DOHH2 (cell line): ENCODE measurements at regions not wholly inside any gene's neighbourhood (a gene's known extent, or its start where the extent isn't known, plus 50 kb on each side); places are given as distances from the start of the nearest gene placed in this dataset.
A peak's percentile ranks its signal among the peaks of the same experiment; 100 is the strongest.

Experiments used
- H3F3A ChIP-seq: fragments of 200-600 bp; sonication (generic), shearing (Covaris generic); 2 replicates; pipeline ENCODE4 v1.6.0; 2016; ENCODE audit warnings: antibody characterized with exemption, mild to moderate bottlenecking; ENCODE audit not compliant: control insufficient read depth, insufficient read depth
- H3K27ac ChIP-seq: fragments of 200-600 bp; sonication (generic); 2 replicates; pipeline ENCODE4 v1.5.1; 2014; ENCODE audit warnings: low read depth, mild to moderate bottlenecking, low read length, moderate library complexity
- H3K27me3 ChIP-seq: fragments of 200-600 bp; sonication (generic); 2 replicates; pipeline ENCODE4 v1.6.1; 2014; ENCODE audit warnings: mild to moderate bottlenecking, low read length, mixed read lengths; ENCODE audit not compliant: control insufficient read depth
- H3K36me3 ChIP-seq: fragments of 200-600 bp; sonication (generic); 2 replicates; pipeline ENCODE4 v1.6.1; 2014; ENCODE audit warnings: mild to moderate bottlenecking, low read length, moderate library complexity, mixed read lengths; ENCODE audit not compliant: control insufficient read depth
- H3K4me1 ChIP-seq: fragments of 200-600 bp; sonication (generic); 2 replicates; pipeline ENCODE4 v1.6.1; 2014; ENCODE audit warnings: mild to moderate bottlenecking, low read length, mixed read lengths; ENCODE audit not compliant: control insufficient read depth
- H3K4me2 ChIP-seq: fragments of 200-600 bp; sonication (generic); 2 replicates; pipeline ENCODE4 v1.6.0; 2014; ENCODE audit warnings: mild to moderate bottlenecking, low read length, moderate library complexity
- H3K4me3 ChIP-seq: fragments of 200-600 bp; sonication (generic); 2 replicates; pipeline ENCODE4 v1.5.1; 2014; ENCODE audit warnings: mild to moderate bottlenecking, low read length, mixed read lengths
- H3K79me2 ChIP-seq: fragments of 200-600 bp; sonication (generic); 2 replicates; pipeline ENCODE4 v1.6.1; 2014; ENCODE audit warnings: mild to moderate bottlenecking, low read length, mixed read lengths; ENCODE audit not compliant: control insufficient read depth
- H3K9me2 ChIP-seq: fragments of 200-600 bp; sonication (generic); replicated peaks from 2 replicates; pipeline ENCODE4 v1.6.1; 2014; ENCODE audit warnings: mild to moderate bottlenecking, low read length, mixed read lengths; ENCODE audit not compliant: control insufficient read depth
- H3K9me3 ChIP-seq: fragments of 200-600 bp; sonication (generic); 2 replicates; pipeline ENCODE4 v1.6.1; 2014; ENCODE audit warnings: antibody characterized with exemption, low read length, mixed read lengths; ENCODE audit not compliant: control insufficient read depth, insufficient read depth
- H4K20me1 ChIP-seq: fragments of 200-600 bp; sonication (generic); 2 replicates; pipeline ENCODE4 v1.6.0; 2014; ENCODE audit warnings: low read depth, mild to moderate bottlenecking, antibody characterized with exemption, low read length, moderate library complexity; ENCODE audit not compliant: control insufficient read depth, insufficient read depth
- EZH2phosphoT487 ChIP-seq: fragments of 200-600 bp; sonication (generic); IDR thresholded peaks from 2 replicates; pipeline ENCODE4 v1.6.1; 2017; ENCODE audit warnings: borderline replicate concordance, mild to moderate bottlenecking, antibody characterized with exemption, low read length, moderate library complexity, mixed read lengths
- TF ChIP-seq, protein P1 (sequence below): fragments of 200-600 bp; sonication (generic); IDR thresholded peaks from one replicate; pipeline ENCODE4 v1.5.1; 2014; ENCODE audit warnings: antibody characterized with exemption, mild to moderate bottlenecking, low read depth, low read length; ENCODE audit not compliant: poor library complexity, severe bottlenecking

DNA sequence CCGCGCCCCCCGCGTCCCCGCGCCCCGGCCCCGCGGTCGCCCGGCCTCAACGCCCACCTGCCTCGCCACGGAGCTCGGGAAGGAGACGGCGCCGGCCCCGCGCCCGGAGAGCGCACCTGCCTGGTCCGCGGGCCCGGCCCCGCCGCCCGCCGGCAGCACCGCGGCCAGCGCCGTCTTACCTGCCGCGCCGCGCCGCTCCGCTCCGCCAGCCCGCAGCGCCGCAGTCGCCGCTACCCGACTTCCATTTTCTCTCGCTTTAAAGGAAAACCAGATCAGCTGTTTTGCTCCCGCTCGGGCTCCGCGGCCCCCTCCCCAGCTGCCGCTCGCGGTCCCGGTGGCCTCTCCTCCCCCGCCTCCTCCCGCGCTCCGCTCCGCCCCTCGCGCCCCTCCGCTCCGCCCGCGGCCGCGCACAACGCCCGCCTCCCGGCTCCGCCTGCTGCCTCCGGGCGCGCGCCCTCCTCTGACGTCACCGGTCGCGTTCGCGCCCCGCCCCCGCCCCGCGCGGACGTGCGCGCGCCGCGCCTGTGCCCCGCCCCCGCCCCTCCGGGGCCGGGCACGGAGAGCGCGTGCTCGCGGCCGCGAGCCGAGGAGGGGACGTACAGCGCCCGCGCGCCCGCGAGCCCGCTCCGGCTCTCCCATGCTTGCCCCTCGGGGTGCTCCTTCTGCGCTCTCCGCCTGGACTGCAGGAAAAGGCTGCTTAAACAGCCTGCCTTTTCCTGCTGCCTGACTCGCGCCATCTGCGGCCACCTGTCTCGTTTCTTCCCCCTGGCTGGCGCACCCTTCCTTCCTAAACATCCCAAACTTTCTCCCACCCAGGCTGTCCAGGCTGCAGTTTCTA is 159.8 kb upstream of the CHRNA7 start, which contains the start of gene OTUD7A:
TSS of gene OTUD7A (minus strand) at position 346 of the 838 bp plus-strand sequence.
- TF ChIP-seq, protein P1, sequence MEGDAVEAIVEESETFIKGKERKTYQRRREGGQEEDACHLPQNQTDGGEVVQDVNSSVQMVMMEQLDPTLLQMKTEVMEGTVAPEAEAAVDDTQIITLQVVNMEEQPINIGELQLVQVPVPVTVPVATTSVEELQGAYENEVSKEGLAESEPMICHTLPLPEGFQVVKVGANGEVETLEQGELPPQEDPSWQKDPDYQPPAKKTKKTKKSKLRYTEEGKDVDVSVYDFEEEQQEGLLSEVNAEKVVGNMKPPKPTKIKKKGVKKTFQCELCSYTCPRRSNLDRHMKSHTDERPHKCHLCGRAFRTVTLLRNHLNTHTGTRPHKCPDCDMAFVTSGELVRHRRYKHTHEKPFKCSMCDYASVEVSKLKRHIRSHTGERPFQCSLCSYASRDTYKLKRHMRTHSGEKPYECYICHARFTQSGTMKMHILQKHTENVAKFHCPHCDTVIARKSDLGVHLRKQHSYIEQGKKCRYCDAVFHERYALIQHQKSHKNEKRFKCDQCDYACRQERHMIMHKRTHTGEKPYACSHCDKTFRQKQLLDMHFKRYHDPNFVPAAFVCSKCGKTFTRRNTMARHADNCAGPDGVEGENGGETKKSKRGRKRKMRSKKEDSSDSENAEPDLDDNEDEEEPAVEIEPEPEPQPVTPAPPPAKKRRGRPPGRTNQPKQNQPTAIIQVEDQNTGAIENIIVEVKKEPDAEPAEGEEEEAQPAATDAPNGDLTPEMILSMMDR, result no peak
- TF ChIP-seq EZH2phosphoT487, result no peak

DNA sequence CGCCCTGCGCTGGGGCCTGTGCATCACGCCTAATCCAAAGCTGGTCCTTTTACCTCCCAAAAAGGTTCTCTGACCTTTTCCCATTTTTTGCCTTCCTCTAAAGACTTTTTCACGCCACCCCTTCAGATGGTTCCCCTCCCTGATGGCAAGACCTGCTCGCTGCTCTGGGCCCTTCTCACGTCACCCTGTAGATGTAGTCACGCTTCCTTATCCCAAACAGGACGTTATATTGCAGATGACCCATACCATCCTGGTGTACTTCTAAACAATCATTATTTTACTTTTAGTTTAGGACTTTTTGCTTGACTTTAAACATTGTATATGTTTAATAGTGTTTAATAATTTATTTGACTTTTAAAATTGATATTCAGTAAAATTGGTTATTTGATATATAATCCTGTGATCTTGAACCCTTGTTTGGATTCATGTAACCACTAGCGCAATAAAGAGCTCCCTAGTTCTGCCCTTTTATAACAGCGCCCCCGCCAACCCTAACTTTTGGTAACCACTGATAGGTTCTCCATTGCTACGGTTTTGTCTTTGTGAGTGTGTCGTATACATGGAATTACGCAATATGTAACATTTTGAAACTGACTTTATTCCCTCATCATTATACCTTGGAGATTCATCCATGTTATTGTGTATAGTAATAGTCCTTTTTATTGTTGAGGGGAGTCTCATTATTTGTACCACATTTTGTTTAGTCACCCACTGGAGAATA is 159.0 kb upstream of the CHRNA7 start:
- Histone ChIP-seq H3K27me3 (no peaks in the 10 kb centered on the region), H3K4me1 (peaks cover 4% of the 10 kb centered on the region), H3K36me3 (no peaks in the 10 kb centered on the region), H3K9me2 (no peaks in the 10 kb centered on the region), H3K9me3 (no peaks in the 10 kb centered on the region), H3K4me2 (peak overlapping the region; percentile 85), H3K79me2 (no peaks in the 10 kb centered on the region), H3K27ac (no peak overlapping the region), H3F3A (peaks cover 4% of the 10 kb centered on the region; the same call in 1 of the 2 replicates), H3K4me3 (peak overlapping the region; percentile 81), H4K20me1 (no peaks in the 10 kb centered on the region)
- TF ChIP-seq EZH2phosphoT487, result no peak
- TF ChIP-seq, protein P1, result no peak

More for the DNA sequence above, 159.8 kb upstream of the CHRNA7 start, which contains the start of gene OTUD7A:
- H3K4me3 ChIP-seq, result peak within 1 kb of the TSS; percentile 81
- H3K4me1 ChIP-seq, result peaks cover 4% of the 10 kb centered on the region
- no peaks in the 10 kb centered on the region for H3K79me2 ChIP-seq
- H3K27me3 ChIP-seq, result no peaks in the 10 kb centered on the region
- no peak within 1 kb of the TSS for H3K27ac ChIP-seq
- peak within 1 kb of the TSS; percentile 85 for H3K4me2 ChIP-seq
- no peaks in the 10 kb centered on the region for H4K20me1 ChIP-seq
- no peaks in the 10 kb centered on the region for H3K9me2 ChIP-seq
- no peaks in the 10 kb centered on the region for H3K9me3 ChIP-seq
- no peaks in the 10 kb centered on the region for H3K36me3 ChIP-seq
- H3F3A ChIP-seq, result peaks cover 4% of the 10 kb centered on the region; the same call in 1 of the 2 replicates

DNA sequence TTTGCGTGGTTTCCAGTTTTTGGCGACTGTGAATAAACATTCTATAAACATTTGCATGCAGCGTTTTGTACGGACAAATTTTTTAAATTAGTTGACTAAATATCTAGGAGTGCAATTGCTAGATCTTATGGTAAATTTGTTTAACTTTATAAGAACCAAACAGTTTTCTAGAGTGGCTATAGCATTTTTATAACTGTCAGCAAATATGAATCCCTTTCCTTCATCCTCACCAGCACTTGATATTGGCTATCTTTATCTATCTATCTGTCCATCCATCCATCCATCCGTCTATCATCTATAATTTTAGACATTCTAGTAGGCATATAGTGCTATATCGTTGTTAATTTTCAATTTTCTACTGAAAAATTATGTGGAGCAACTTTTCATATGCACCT is 158.4 kb upstream of the CHRNA7 start:
- no peak overlapping the region for H3K4me3 ChIP-seq
- H3K9me2 ChIP-seq, result no peaks in the 10 kb centered on the region
- no peak overlapping the region for H3K4me2 ChIP-seq
- H3K27ac ChIP-seq, result no peak overlapping the region
- no peaks in the 10 kb centered on the region for H3K36me3 ChIP-seq
- H3K4me1 ChIP-seq, result peaks cover 4% of the 10 kb centered on the region
- no peaks in the 10 kb centered on the region for H4K20me1 ChIP-seq
- H3K9me3 ChIP-seq, result no peaks in the 10 kb centered on the region
- TF ChIP-seq, protein P1, result no peak
- H3K27me3 ChIP-seq, result no peaks in the 10 kb centered on the region
- H3F3A ChIP-seq, result peaks cover 4% of the 10 kb centered on the region; the same call in 1 of the 2 replicates
- no peaks in the 10 kb centered on the region for H3K79me2 ChIP-seq
